Fibroblast of skin of right biceps (primary cell): ENCODE measurements at regions not wholly inside any gene's neighbourhood (a gene's known extent, or its start where the extent isn't known, plus 50 kb on each side); places are given as distances from the start of the nearest gene placed in this dataset.
"Not testable (repeated sequence)": the region's sequence is repeated elsewhere in the genome, so short reads cannot be mapped to it uniquely, and the experiment has no call there.

Experiments used
- DNase-seq: peaks from one replicate; pipeline ENCODE4 v3.0.0-alpha.2; 2013

- DNase-seq = no peak
Measured at GRCh38 chr2:102871707-102872106, 109.9 kb downstream of the TMEM182 start.

GRCh38 chr2:102872388-102872787, 110.6 kb downstream of the TMEM182 start:
- DNase-seq = no peak

GRCh38 chr2:102879513-102879912, 117.7 kb downstream of the TMEM182 start:
- not testable (repeated sequence) for DNase-seq

GRCh38 chr2:102880731-102881130, 118.9 kb downstream of the TMEM182 start:
- DNase-seq = no peak

GRCh38 chr2:102886216-102886893, 124.5 kb downstream of the TMEM182 start:
- DNase-seq = no peak

- no peak for DNase-seq
Measured at GRCh38 chr2:102888514-102888913, 126.7 kb downstream of the TMEM182 start.

GRCh38 chr2:102891296-102891695, 129.5 kb downstream of the TMEM182 start:
- peak; percentile 3 for DNase-seq

GRCh38 chr2:102892698-102893310, 131.0 kb downstream of the TMEM182 start:
- DNase-seq = no peak

GRCh38 chr2:102893870-102894269, 132.0 kb downstream of the TMEM182 start:
- DNase-seq = no peak

- no peak for DNase-seq
Measured at GRCh38 chr2:102895376-102895775, 133.5 kb downstream of the TMEM182 start.

- not testable (repeated sequence) for DNase-seq
Measured at GRCh38 chr2:102909240-102909639, 147.4 kb downstream of the TMEM182 start.

GRCh38 chr2:102910724-102911123, 148.9 kb downstream of the TMEM182 start:
- DNase-seq = no peak

- peak; percentile 75 for DNase-seq
Measured at GRCh38 chr2:102915128-102915527, 153.3 kb downstream of the TMEM182 start.

- DNase-seq = no peak
Measured at GRCh38 chr2:102922321-102922720, 160.5 kb downstream of the TMEM182 start.

GRCh38 chr2:102925003-102925402, 163.2 kb downstream of the TMEM182 start:
- DNase-seq = no peak

- DNase-seq = no peak
Measured at GRCh38 chr2:102927854-102928267, 166.0 kb downstream of the TMEM182 start.

- DNase-seq = no peak
Measured at GRCh38 chr2:102929721-102930120, 167.9 kb downstream of the TMEM182 start.

GRCh38 chr2:102932501-102932900, 170.7 kb downstream of the TMEM182 start:
- DNase-seq = no peak

GRCh38 chr2:102939207-102939606, 177.4 kb downstream of the TMEM182 start:
- no peak for DNase-seq

GRCh38 chr2:102940684-102941083, 178.9 kb downstream of the TMEM182 start:
- DNase-seq = no peak

- no peak for DNase-seq
Measured at GRCh38 chr2:102942107-102942506, 180.3 kb downstream of the TMEM182 start.

- no peak for DNase-seq
Measured at GRCh38 chr2:102943251-102943650, 181.4 kb downstream of the TMEM182 start.

GRCh38 chr2:102950371-102950946, 188.6 kb downstream of the TMEM182 start:
- DNase-seq = no peak

- DNase-seq = no peak
Measured at GRCh38 chr2:102951249-102951648, 189.4 kb downstream of the TMEM182 start.
